GM12865 (cell line): ENCODE measurements at regions not wholly inside any gene's neighbourhood (a gene's known extent, or its start where the extent isn't known, plus 50 kb on each side); places are given as distances from the start of the nearest gene placed in this dataset.

Source experiments
- DNase-seq: peaks from one replicate; pipeline ENCODE4 v3.0.0; 2010; ENCODE audit warnings: low read depth
- H3K4me3 ChIP-seq: 2 replicates; pipeline ENCODE4 v1.5.1; 2011; ENCODE audit warnings: mild to moderate bottlenecking, low read depth, low read length, control low read depth
- CTCF ChIP-seq: IDR thresholded peaks from 2 replicates; pipeline ENCODE4 v1.5.1; 2011; ENCODE audit warnings: low read length, control low read depth, low read depth, inconsistent platforms; ENCODE audit not compliant: insufficient read depth; ENCODE audit errors: missing control alignments

GRCh38 chr3:118396491-118396890, 638.2 kb downstream of the IGSF11 start:
- no peak for DNase-seq
- H3K4me3 ChIP-seq, result no peak overlapping the region
- no peak for TF ChIP-seq CTCF

- H3K4me3 ChIP-seq, result no peak overlapping the region
- TF ChIP-seq CTCF, result no peak
- no peak for DNase-seq
These were observed 634.6 kb downstream of the IGSF11 start for GRCh38 chr3:118400086-118400485.

DNA sequence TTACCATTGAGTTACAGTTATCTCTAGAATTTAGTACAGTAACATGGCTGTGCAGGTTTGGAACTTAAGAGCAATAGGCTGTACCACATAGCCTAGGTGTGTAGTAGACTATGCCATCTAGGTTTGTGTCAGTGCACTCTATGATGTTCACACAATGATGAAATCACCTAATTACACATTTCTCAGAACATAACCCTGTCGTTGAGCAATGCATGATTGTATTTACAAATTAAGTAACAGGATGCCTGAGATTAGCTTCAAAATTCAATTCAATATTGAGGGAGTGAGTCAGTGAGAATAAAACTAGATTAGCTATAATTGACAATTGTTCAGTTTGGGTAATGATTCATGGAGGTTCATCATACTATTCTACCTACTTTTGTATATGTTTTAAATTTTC, 633.8 kb downstream of the IGSF11 start:
- DNase-seq, result no peak
- no peak overlapping the region for H3K4me3 ChIP-seq
- no peak for TF ChIP-seq CTCF

DNA sequence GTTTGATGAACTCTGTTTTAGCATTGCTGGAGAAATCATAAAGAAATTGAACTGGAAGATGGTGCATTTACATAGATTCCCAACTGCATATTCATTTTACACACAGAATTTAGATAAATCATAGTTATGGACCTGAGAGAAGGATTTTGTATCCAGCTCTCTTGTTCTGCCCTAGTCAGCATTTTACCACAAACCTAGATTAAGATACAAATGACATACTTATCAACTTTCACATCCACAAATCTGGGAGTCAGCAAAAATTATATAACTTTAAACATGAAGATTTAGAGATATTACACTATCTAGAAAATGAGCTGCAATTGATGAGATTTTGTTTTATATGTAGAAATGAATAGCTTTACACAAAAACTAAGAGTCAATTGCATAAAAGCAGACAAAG, 632.8 kb downstream of the IGSF11 start:
- H3K4me3 ChIP-seq, result no peak overlapping the region
- no peak for TF ChIP-seq CTCF
- DNase-seq, result no peak

GRCh38 chr3:118402971-118403370, 631.7 kb downstream of the IGSF11 start:
- no peak for DNase-seq
- H3K4me3 ChIP-seq, result no peak overlapping the region
- no peak for TF ChIP-seq CTCF

DNA sequence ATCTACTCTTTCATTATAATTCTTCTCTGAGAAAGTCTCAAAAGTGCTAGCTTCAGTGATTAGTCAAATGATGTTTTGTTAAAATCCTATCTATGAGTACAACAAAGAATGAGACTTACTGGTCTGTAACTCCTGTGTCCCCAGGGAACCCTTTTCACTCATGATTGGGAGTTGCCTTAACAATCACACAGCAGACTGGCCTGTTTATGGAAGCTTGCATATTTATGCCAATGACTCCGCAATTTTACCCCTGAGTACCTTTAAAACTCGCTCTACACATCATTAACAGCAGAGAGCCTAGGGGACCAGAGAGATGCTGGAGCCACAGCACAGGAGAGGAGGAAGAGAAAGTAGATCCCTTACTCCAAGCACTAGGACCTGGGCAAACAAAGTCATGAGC, 628.1 kb downstream of the IGSF11 start:
- no peak for TF ChIP-seq CTCF
- no peak overlapping the region for H3K4me3 ChIP-seq
- DNase-seq, result peak; percentile 13

- DNase-seq, result no peak
- H3K4me3 ChIP-seq, result no peak overlapping the region
- no peak for TF ChIP-seq CTCF
These were observed 626.2 kb downstream of the IGSF11 start for GRCh38 chr3:118408431-118408830.
